Adrenal gland (tissue), 5 donors: ENCODE measurements at regions not wholly inside any gene's neighbourhood (a gene's known extent, or its start where the extent isn't known, plus 50 kb on each side); places are given as distances from the start of the nearest gene placed in this dataset.

Experiments used
- CTCF ChIP-seq, 6 experiments: fragments of 450-650 bp in 4 of 6; fragments of 200-600 bp in 2 of 6; sonication (generic) in 1 of 6; IDR thresholded peaks; 1 replicate in 5 of 6; 2 replicates in 1 of 6; pipeline versions ENCODE4 v1.5.1 to v1.8.0; 2016 to 2021; ENCODE audit warnings: antibody characterized with exemption in 6 of 6, mild to moderate bottlenecking in 2 of 6, moderate library complexity in 1 of 6
- POLR2A ChIP-seq, 2 donors: fragments of 450-650 bp; IDR thresholded peaks; one replicate each; pipeline ENCODE4 v1.6.1; 2017; ENCODE audit warnings: antibody characterized with exemption in 2 of 2, mild to moderate bottlenecking in 2 of 2, moderate library complexity in 1 of 2
- donor health status: DM: no; HTN: no; CAD: no.

GRCh38 chr5:111928511-111928910 is 171.5 kb upstream of the NREP start:
- TF ChIP-seq CTCF (IDR thresholded peaks at IDR 0.05) (no peak), POLR2A (IDR thresholded peaks at IDR 0.05) (no peak)
